CD14-positive monocyte (primary cell): ENCODE measurements at regions not wholly inside any gene's neighbourhood (a gene's known extent, or its start where the extent isn't known, plus 50 kb on each side); places are given as distances from the start of the nearest gene placed in this dataset.

Source experiments
- DNase-seq, 3 donors: peaks; one replicate each; pipeline ENCODE4 v3.0.0-alpha.2; 2011 to 2022
- H2AFZ ChIP-seq: 2 replicates; pipeline ENCODE4 v1.6.0; 2012; ENCODE audit warnings: mild to moderate bottlenecking, low read depth, low read length, inconsistent platforms; ENCODE audit not compliant: insufficient read depth, poor library complexity, severe bottlenecking
- H3K27ac ChIP-seq, 2 donors: 1 replicate in 1 of 2; 2 replicates in 1 of 2; pipeline ENCODE4 v1.5.1; 2012 to 2013; ENCODE audit warnings: low read length in 2 of 2, control low read depth in 1 of 2, inconsistent platforms in 1 of 2, low read depth in 1 of 2, mild to moderate bottlenecking in 1 of 2
- H3K27me3 ChIP-seq, 2 donors: one replicate each; pipeline versions ENCODE4 v1.6.0 to v1.6.1; 2011 to 2013; ENCODE audit warnings: low read length in 2 of 2; ENCODE audit not compliant: control insufficient read depth in 2 of 2, insufficient read depth in 2 of 2
- H3K36me3 ChIP-seq, 2 donors: replicated peaks in 1 of 2; 1 replicate in 1 of 2; 2 replicates in 1 of 2; pipeline versions ENCODE4 v1.5.1 to v1.6.1; 2012 to 2013; ENCODE audit warnings: low read length in 2 of 2, control low read depth in 1 of 2, inconsistent platforms in 1 of 2, mild to moderate bottlenecking in 1 of 2; ENCODE audit not compliant: insufficient read depth in 2 of 2, control insufficient read depth in 1 of 2
- H3K4me1 ChIP-seq, 2 donors: 1 replicate in 1 of 2; 2 replicates in 1 of 2; pipeline versions ENCODE4 v1.5.1 to v1.6.1; 2012 to 2013; ENCODE audit warnings: low read length in 2 of 2, control low read depth in 1 of 2, inconsistent platforms in 1 of 2, mild to moderate bottlenecking in 1 of 2, moderate library complexity in 1 of 2; ENCODE audit not compliant: insufficient read depth in 2 of 2, control insufficient read depth in 1 of 2
- H3K4me2 ChIP-seq: replicated peaks from 2 replicates; pipeline ENCODE3; 2012; ENCODE audit warnings: low read length, moderate library complexity, mild to moderate bottlenecking; ENCODE audit not compliant: poor library complexity, severe bottlenecking; ENCODE audit errors: extremely low read depth
- H3K4me3 ChIP-seq, 3 experiments: fragments of 200-600 bp in 1 of 3; sonication (generic) in 1 of 3; replicated peaks in 1 of 3; 1 replicate in 2 of 3; 2 replicates in 1 of 3; pipeline ENCODE4 v1.5.1; 2011 to 2013; ENCODE audit warnings: low read length in 3 of 3, mild to moderate bottlenecking in 3 of 3, control low read depth in 2 of 3, low read depth in 2 of 3, inconsistent platforms in 1 of 3, moderate library complexity in 1 of 3
- H3K79me2 ChIP-seq: 2 replicates; pipeline ENCODE4 v1.6.0; 2012; ENCODE audit warnings: mild to moderate bottlenecking, control low read depth, inconsistent platforms, low read length, moderate library complexity; ENCODE audit not compliant: insufficient read depth
- H3K9ac ChIP-seq: 2 replicates; pipeline ENCODE4 v1.6.0; 2017; ENCODE audit warnings: low read length, mild to moderate bottlenecking; ENCODE audit not compliant: insufficient read depth, poor library complexity, severe bottlenecking
- H3K9me3 ChIP-seq, 2 donors: replicated peaks in 1 of 2; 1 replicate in 1 of 2; 2 replicates in 1 of 2; pipeline versions ENCODE4 v1.5.1 to v1.6.1; 2012 to 2013; ENCODE audit warnings: low read length in 2 of 2, control low read depth in 1 of 2; ENCODE audit not compliant: control insufficient read depth in 1 of 2, insufficient read depth in 1 of 2
- H4K20me1 ChIP-seq: 2 replicates; pipeline ENCODE4 v1.6.0; 2012; ENCODE audit warnings: mild to moderate bottlenecking, low read length, control low read depth, moderate library complexity; ENCODE audit not compliant: insufficient read depth
- H3K27ac Mint-ChIP-seq, 7 donors: one replicate each; pipeline ENCODE4 v1.8.0; 2020; ENCODE audit warnings: mild to moderate bottlenecking in 7 of 7, mixed read lengths in 7 of 7, moderate library complexity in 6 of 7, inconsistent platforms in 2 of 7
- H3K27me3 Mint-ChIP-seq, 3 donors: one replicate each; pipeline ENCODE4 v1.8.0; 2021 to 2022; ENCODE audit warnings: low read depth in 3 of 3, mild to moderate bottlenecking in 3 of 3, mixed read lengths in 3 of 3, moderate library complexity in 3 of 3, inconsistent platforms in 1 of 3
- H3K36me3 Mint-ChIP-seq, 2 donors: one replicate each; pipeline ENCODE4 v1.8.0; 2020; ENCODE audit warnings: mixed read lengths in 2 of 2, inconsistent platforms in 1 of 2, mild to moderate bottlenecking in 1 of 2
- H3K4me1 Mint-ChIP-seq: one replicate; pipeline ENCODE4 v1.8.0; 2020; ENCODE audit warnings: mild to moderate bottlenecking, mixed read lengths
- H3K4me3 Mint-ChIP-seq, 2 donors: one replicate each; pipeline ENCODE4 v1.8.0; 2020; ENCODE audit warnings: mild to moderate bottlenecking in 2 of 2, mixed read lengths in 2 of 2, moderate library complexity in 1 of 2
- H3K9me3 Mint-ChIP-seq, 7 donors: one replicate each; pipeline ENCODE4 v1.8.0; 2020 to 2022; ENCODE audit warnings: mixed read lengths in 7 of 7, mild to moderate bottlenecking in 6 of 7, moderate library complexity in 6 of 7, inconsistent platforms in 2 of 7
- WGBS: methylation state at CpG from one replicate; pipeline ENCODE4 v1.1.5; 2013; ENCODE audit warnings: missing lambda C conversion rate; ENCODE audit not compliant: insufficient coverage; 5-methylcytosine and 5-hydroxymethylcytosine counted together
- intact Hi-C, 2 donors: fragments of 100-400 bp; cut with micrococcal nuclease; formaldehyde crosslinking; loops; one replicate each; pipeline versions ENCODE4 v1.15.0 to v1.15.1; 2023
- TF ChIP-seq, protein P1 (sequence below): fragments of 200-600 bp; IDR thresholded peaks from one replicate; pipeline ENCODE4 v1.8.0; 2022; ENCODE audit warnings: antibody characterized with exemption, mild to moderate bottlenecking

DNA sequence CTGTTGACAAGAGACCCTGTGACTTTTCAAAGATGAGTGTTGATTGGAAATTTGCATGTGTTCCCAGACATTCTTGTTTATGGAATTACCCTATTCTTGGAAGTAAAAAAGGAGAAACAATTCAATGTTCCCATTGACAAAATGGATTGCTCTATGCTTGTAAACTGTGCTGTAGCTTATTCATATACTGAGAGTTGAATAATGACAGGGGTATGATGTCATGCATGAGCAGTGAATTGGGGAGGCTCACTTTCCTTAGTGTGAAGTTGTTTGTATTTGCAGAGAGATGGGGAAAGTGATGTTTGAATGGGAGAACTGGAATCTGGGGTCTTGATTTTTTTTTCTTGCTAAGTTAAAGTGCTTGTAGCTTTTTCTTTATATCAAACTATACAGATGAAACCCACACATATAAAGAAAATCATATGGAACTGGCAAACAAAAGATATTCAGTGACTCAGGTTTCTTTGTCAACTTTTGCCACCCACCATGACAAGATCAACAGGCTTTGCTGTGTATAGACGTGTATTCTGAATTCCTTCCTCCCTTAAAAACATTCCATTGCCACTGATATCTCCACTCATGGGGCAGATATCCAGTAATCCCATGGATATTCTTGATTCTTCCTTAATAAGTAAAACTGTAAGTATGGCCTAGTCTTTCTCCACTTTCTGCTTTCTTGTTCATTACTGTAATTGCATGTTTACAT is 97.8 kb upstream of the JAG1 start:
- no peak overlapping the region for H3K27ac ChIP-seq
- no peaks in the 10 kb centered on the region for H4K20me1 ChIP-seq
- Mint-ChIP-seq H3K4me1 (no peaks in the 10 kb centered on the region), H3K36me3 (no peaks in the 10 kb centered on the region), H3K27ac (no peak overlapping the region), H3K9me3 (peaks cover 0 to 3% (median under 1%) of the 10 kb centered on the region in 7 donors), H3K4me3 (no peak overlapping the region), H3K27me3 (peaks cover 0 to 2% (median 2%) of the 10 kb centered on the region in 3 donors)
- intact Hi-C loops: no loop called here
- H3K4me3 ChIP-seq: no peak overlapping the region
- TF ChIP-seq, protein P1, sequence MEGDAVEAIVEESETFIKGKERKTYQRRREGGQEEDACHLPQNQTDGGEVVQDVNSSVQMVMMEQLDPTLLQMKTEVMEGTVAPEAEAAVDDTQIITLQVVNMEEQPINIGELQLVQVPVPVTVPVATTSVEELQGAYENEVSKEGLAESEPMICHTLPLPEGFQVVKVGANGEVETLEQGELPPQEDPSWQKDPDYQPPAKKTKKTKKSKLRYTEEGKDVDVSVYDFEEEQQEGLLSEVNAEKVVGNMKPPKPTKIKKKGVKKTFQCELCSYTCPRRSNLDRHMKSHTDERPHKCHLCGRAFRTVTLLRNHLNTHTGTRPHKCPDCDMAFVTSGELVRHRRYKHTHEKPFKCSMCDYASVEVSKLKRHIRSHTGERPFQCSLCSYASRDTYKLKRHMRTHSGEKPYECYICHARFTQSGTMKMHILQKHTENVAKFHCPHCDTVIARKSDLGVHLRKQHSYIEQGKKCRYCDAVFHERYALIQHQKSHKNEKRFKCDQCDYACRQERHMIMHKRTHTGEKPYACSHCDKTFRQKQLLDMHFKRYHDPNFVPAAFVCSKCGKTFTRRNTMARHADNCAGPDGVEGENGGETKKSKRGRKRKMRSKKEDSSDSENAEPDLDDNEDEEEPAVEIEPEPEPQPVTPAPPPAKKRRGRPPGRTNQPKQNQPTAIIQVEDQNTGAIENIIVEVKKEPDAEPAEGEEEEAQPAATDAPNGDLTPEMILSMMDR: no peak
- no peaks in the 10 kb centered on the region for H3K36me3 ChIP-seq
- H3K4me1 ChIP-seq: no peaks in the 10 kb centered on the region
- H2AFZ ChIP-seq: no peak overlapping the region
- 100% methylated on average over 1 of the region's 1 CpG for WGBS
- no peak overlapping the region for H3K9ac ChIP-seq
- no peaks in the 10 kb centered on the region for H3K79me2 ChIP-seq
- no peak overlapping the region for H3K4me2 ChIP-seq
- no peak for DNase-seq
- H3K27me3 ChIP-seq: no peaks in the 10 kb centered on the region
- peaks cover 0 to 3% of the 10 kb centered on the region in 2 donors for H3K9me3 ChIP-seq

DNA sequence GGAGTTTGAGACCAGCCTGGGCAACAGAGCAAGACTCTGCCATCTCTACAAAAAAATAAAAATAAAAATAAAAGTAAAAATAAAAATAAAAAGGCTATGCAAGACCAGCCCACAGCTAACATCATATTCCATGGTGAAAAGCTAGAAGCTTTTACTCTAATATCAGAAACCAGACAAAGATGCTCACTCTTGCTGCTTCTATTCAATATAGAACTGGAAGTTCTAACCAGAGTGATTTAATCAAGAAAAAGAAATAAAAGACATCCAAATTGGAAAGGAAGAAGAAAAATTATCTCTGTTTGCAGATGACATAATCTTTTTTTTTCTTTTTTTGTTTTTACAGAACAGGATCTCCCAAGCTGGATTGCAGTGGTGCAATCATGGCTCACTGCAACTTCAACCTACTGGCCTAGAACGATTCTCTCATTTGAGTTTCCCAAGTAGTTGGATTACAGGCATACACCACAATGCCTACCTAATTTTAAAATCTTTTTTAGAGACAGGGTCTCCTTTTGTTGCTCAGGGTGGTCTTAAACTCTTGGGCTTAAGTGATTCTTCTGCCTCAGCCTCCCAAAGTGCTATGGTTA is 100.7 kb upstream of the JAG1 start:
- Histone ChIP-seq H3K4me1 (no peaks in the 10 kb centered on the region), H3K4me2 (no peak overlapping the region), H4K20me1 (no peaks in the 10 kb centered on the region), H3K27me3 (no peaks in the 10 kb centered on the region), H3K9ac (no peak overlapping the region), H3K9me3 (peaks cover 0 to 3% of the 10 kb centered on the region in 2 donors), H3K36me3 (no peaks in the 10 kb centered on the region), H3K27ac (no peak overlapping the region), H3K79me2 (no peaks in the 10 kb centered on the region), H2AFZ (no peak overlapping the region), H3K4me3 (no peak overlapping the region)
- 100% methylated on average over 1 of the region's 1 CpG for WGBS
- intact Hi-C loops: no loop called here
- no peak overlapping the region for H3K27ac Mint-ChIP-seq
- TF ChIP-seq, protein P1: no peak
- DNase-seq: no peak
- H3K4me1 Mint-ChIP-seq: no peaks in the 10 kb centered on the region
- no peaks in the 10 kb centered on the region for H3K36me3 Mint-ChIP-seq
- peaks cover 0 to 2% (median 2%) of the 10 kb centered on the region in 3 donors for H3K27me3 Mint-ChIP-seq
- H3K4me3 Mint-ChIP-seq: no peak overlapping the region
- H3K9me3 Mint-ChIP-seq: peaks cover 0 to 2% (median 0%) of the 10 kb centered on the region in 7 donors
